Type B pancreatic cell (in vitro differentiated cells): ENCODE measurements at regions not wholly inside any gene's neighbourhood (a gene's known extent, or its start where the extent isn't known, plus 50 kb on each side); places are given as distances from the start of the nearest gene placed in this dataset.

Experiments used
- DNase-seq: peaks from one replicate; pipeline ENCODE4 v3.0.0; 2021; ENCODE audit warnings: mixed read lengths; ENCODE audit not compliant: unreplicated experiment; ENCODE audit errors: extremely low spot score
- H3K27ac Mint-ChIP-seq: 2 replicates; pipeline ENCODE4 v1.8.0; 2021; ENCODE audit warnings: mild to moderate bottlenecking, mixed read lengths
- H3K27me3 Mint-ChIP-seq: 2 replicates; pipeline ENCODE4 v1.8.0; 2021; ENCODE audit warnings: mixed read lengths
- H3K36me3 Mint-ChIP-seq: 2 replicates; pipeline ENCODE4 v1.8.0; 2021; ENCODE audit warnings: mixed read lengths
- H3K4me1 Mint-ChIP-seq: one replicate; pipeline ENCODE4 v1.8.0; 2021; ENCODE audit warnings: mixed read lengths; ENCODE audit not compliant: unreplicated experiment
- H3K4me3 Mint-ChIP-seq: 2 replicates; pipeline ENCODE4 v1.8.0; 2021; ENCODE audit warnings: mild to moderate bottlenecking, mixed read lengths
- H3K9me3 Mint-ChIP-seq: 2 replicates; pipeline ENCODE4 v1.8.0; 2021; ENCODE audit warnings: mixed read lengths
- TF ChIP-seq, protein P1 (sequence below): fragments of 200-600 bp; sonication (generic); conservative IDR thresholded peaks from 2 replicates; pipeline ENCODE4 v1.5.0; 2021; ENCODE audit warnings: antibody characterized with exemption, mild to moderate bottlenecking

- Mint-ChIP-seq H3K9me3 (peaks cover 6% of the 10 kb centered on the region), H3K4me1 (peaks cover 3% of the 10 kb centered on the region), H3K36me3 (no peaks in the 10 kb centered on the region), H3K27me3 (no peaks in the 10 kb centered on the region), H3K4me3 (no peak overlapping the region), H3K27ac (no peak overlapping the region)
- DNase-seq: no peak
- TF ChIP-seq, protein P1, sequence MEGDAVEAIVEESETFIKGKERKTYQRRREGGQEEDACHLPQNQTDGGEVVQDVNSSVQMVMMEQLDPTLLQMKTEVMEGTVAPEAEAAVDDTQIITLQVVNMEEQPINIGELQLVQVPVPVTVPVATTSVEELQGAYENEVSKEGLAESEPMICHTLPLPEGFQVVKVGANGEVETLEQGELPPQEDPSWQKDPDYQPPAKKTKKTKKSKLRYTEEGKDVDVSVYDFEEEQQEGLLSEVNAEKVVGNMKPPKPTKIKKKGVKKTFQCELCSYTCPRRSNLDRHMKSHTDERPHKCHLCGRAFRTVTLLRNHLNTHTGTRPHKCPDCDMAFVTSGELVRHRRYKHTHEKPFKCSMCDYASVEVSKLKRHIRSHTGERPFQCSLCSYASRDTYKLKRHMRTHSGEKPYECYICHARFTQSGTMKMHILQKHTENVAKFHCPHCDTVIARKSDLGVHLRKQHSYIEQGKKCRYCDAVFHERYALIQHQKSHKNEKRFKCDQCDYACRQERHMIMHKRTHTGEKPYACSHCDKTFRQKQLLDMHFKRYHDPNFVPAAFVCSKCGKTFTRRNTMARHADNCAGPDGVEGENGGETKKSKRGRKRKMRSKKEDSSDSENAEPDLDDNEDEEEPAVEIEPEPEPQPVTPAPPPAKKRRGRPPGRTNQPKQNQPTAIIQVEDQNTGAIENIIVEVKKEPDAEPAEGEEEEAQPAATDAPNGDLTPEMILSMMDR: no peak
Observed at GRCh38 chr15:25985165-25985564, 122.0 kb upstream of the ATP10A start.

GRCh38 chr15:25982736-25983135 is 119.6 kb upstream of the ATP10A start:
- Mint-ChIP-seq H3K4me3 (peak overlapping the region; percentile 24), H3K9me3 (peaks cover 6% of the 10 kb centered on the region), H3K4me1 (peaks cover 3% of the 10 kb centered on the region), H3K27ac (peak overlapping the region; percentile 83), H3K27me3 (no peaks in the 10 kb centered on the region), H3K36me3 (no peaks in the 10 kb centered on the region)
- no peak for DNase-seq
- TF ChIP-seq, protein P1: no peak

- Mint-ChIP-seq H3K4me1 (peaks cover 3% of the 10 kb centered on the region), H3K27me3 (no peaks in the 10 kb centered on the region)
Observed at GRCh38 chr15:25981114-25981513, 118.0 kb upstream of the ATP10A start.

DNA sequence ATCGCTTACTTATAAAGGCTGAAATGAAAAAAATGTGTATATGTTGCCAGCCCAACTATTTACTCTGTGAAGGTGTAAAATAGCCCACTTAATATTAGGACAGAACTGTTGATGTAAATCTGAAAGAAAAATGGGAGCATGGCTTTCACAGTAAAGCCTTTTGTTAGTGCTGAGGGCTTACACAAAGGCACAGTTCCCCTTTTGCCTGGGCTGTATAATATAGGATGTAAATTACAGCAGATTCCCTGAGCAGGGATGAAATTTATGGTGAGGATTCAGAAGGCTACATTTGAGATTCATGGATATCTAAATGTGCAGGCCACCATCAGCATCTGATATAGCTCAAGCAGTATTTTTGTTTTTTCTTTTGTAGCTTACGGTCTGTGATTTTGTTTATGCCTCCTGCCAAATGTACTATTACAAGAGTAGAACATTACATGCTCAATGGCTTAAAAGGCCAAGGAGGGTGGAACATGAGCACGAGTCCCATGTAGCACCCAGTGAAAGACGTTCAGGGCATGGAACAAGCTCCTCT is 109.1 kb upstream of the ATP10A start:
- TF ChIP-seq, protein P1: no peak
- H3K4me1 Mint-ChIP-seq: peaks cover 5% of the 10 kb centered on the region
- H3K27me3 Mint-ChIP-seq: no peaks in the 10 kb centered on the region
- H3K9me3 Mint-ChIP-seq: peaks cover 4% of the 10 kb centered on the region
- no peaks in the 10 kb centered on the region for H3K36me3 Mint-ChIP-seq
- DNase-seq: no peak
- no peak overlapping the region for H3K4me3 Mint-ChIP-seq
- no peak overlapping the region for H3K27ac Mint-ChIP-seq

More at GRCh38 chr15:25981114-25981513, 118.0 kb upstream of the ATP10A start:
- Mint-ChIP-seq H3K4me3 (no peak overlapping the region), H3K9me3 (no peaks in the 10 kb centered on the region), H3K36me3 (no peaks in the 10 kb centered on the region), H3K27ac (no peak overlapping the region)
- TF ChIP-seq, protein P1: no peak
- no peak for DNase-seq

- no peak for DNase-seq
- Mint-ChIP-seq H3K4me3 (no peak overlapping the region), H3K36me3 (no peaks in the 10 kb centered on the region), H3K27me3 (no peaks in the 10 kb centered on the region), H3K4me1 (peaks cover 5% of the 10 kb centered on the region), H3K9me3 (peaks cover 4% of the 10 kb centered on the region), H3K27ac (no peak overlapping the region)
- TF ChIP-seq, protein P1: no peak
Observed at GRCh38 chr15:25971053-25971452, 107.9 kb upstream of the ATP10A start.

- DNase-seq: no peak
- Mint-ChIP-seq H3K9me3 (peaks cover 4% of the 10 kb centered on the region), H3K27ac (no peak overlapping the region), H3K36me3 (no peaks in the 10 kb centered on the region), H3K27me3 (no peaks in the 10 kb centered on the region), H3K4me1 (peaks cover 5% of the 10 kb centered on the region), H3K4me3 (no peak overlapping the region)
- TF ChIP-seq, protein P1: no peak
Observed at GRCh38 chr15:25969886-25970285, 106.8 kb upstream of the ATP10A start.
